ENCODE measurements at regions not wholly inside any gene's neighbourhood (a gene's known extent, or its start where the extent isn't known, plus 50 kb on each side); places are given as distances from the start of the nearest gene placed in this dataset.

DNA sequence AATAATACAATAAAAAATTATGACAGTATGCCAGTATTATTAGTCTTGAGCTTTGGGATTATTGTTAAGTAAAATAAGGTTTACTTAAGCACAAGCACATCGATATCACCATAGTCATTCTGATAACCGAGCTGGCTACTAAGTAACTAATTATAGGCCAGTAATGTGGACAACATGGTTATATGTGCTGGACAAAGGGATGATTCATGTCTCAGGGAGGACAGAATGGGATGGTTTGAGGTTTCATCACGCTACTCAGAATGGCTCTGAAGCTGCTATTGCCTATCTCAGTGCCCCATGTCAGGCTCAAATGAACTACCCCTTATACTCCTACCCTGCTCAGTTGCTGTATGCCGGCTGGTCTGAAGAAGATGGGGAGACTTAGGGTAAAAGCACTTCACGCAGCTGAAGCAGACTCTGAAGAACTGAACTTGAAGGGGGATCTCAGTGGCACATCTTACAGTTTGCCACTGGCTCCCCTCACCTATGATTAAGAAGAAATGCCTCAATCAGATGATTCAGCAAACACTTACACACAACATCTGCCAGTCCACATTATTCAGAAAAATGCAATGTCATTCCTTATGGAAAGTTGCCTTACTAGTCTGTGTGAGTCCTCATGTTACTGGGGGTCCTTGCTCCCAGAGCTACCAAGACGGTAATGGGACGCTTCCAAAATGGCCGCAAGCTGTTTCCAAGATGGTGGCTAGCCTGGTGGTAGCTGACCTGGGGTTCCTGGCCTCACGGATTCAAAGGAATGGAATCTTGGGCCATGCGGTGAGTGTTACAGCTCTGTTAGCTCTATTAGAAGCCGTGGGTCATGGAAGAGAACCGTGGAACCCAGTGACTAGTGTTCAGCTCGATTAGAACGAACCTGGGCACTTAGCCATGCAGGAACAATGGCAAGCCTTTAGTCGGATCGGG is 1098.6 kb downstream of the TAF11L14 start:
- Histone ChIP-seq H3K79me1 (ENCODE audit: low read depth, low read length) (no peaks in the 10 kb centered on the region), H2BK15ac (ENCODE audit: low read length) (0 out of 2 replicates have a peak overlapping the region, but pooled peaks have one; percentile 16), H3K9ac (replicated peaks in 1 of 4; ENCODE audit: extremely low read depth in 1 of 4, low read depth in 3 of 4, low read length in 3 of 4) (no peak overlapping the region), H3K14ac (ENCODE audit: insufficient read length) (no peak overlapping the region), H3K9me3 (ENCODE audit: insufficient read depth in 2 of 2, low read depth in 1 of 2, low read length in 1 of 2) (0 out of 4 replicates have a peak, but pooled peaks cover 0 to 3% of the 10 kb centered on the region in 2 experiments), H3K18ac (ENCODE audit: extremely low read depth, low read length) (no peak overlapping the region), H3K27ac (ENCODE audit: low read depth, low read length) (no peak overlapping the region), H2BK5ac (ENCODE audit: low read depth, low read length) (peak overlapping the region; percentile 54; the same call in 1 of the 2 replicates), H3K36me3 (ENCODE audit: control insufficient read depth in 2 of 4, insufficient read depth in 4 of 4, low read length in 3 of 4) (no peaks in the 10 kb centered on the region), H2AFZ (ENCODE audit: low read length) (peak overlapping the region; percentile 84), H2BK120ac (replicated peaks; ENCODE audit: low read depth, low read length) (no peak overlapping the region), H3K23me2 (ENCODE audit: low read depth, low read length) (no peaks in the 10 kb centered on the region), H3K23ac (ENCODE audit: insufficient read length) (no peak overlapping the region), H2AK5ac (ENCODE audit: low read depth, low read length) (0 out of 2 replicates have a peak overlapping the region, but pooled peaks have one; percentile 0), H2BK12ac (ENCODE audit: low read depth, low read length) (peak overlapping the region; percentile 76; the same call in 1 of the 2 replicates), H2BK20ac (ENCODE audit: low read length) (peak overlapping the region; percentile 63; the same call in 1 of the 2 replicates), H4K5ac (ENCODE audit: insufficient read length, low read depth, low read length) (no peak overlapping the region), H3K4me2 (ENCODE audit: insufficient read depth in 1 of 2, low read depth in 2 of 2, low read length in 2 of 2) (no peak overlapping the region), H3K27me3 (replicated peaks in 1 of 4; ENCODE audit: control insufficient read depth in 3 of 4, extremely low read depth in 1 of 4, insufficient read depth in 3 of 4, low read length in 3 of 4) (no peaks in the 10 kb centered on the region), H4K91ac (replicated peaks; ENCODE audit: insufficient read length, low read length) (peak overlapping the region; percentile 63), H4K8ac (ENCODE audit: extremely low read depth, insufficient read depth, low read length) (no peak overlapping the region), H3K56ac (replicated peaks; ENCODE audit: insufficient read length, low read depth, low read length) (no peak overlapping the region), H3K4ac (replicated peaks; ENCODE audit: insufficient read length, low read depth, low read length) (no peak overlapping the region), H3K79me2 (ENCODE audit: control insufficient read depth in 1 of 2, insufficient read depth in 2 of 2, low read length in 2 of 2) (no peaks in the 10 kb centered on the region), H3K4me1 (replicated peaks in 1 of 4; ENCODE audit: control insufficient read depth in 3 of 4, insufficient read depth in 4 of 4, low read length in 3 of 4) (peaks cover 0 to 27% (median 7%) of the 10 kb centered on the region in 4 experiments; a peak in 6 of 7 replicates), H4K20me1 (replicated peaks in 1 of 2; ENCODE audit: control insufficient read depth in 1 of 2, insufficient read depth in 2 of 2, low read length in 2 of 2) (no peaks in the 10 kb centered on the region), H3K4me3 (ENCODE audit: extremely low read depth in 1 of 4, insufficient read depth in 2 of 4, low read depth in 3 of 4, low read length in 4 of 4) (no peak overlapping the region)
- FAIRE-seq = no peak
- ChIA-PET POLR2A (ENCODE audit: partially characterized antibody) (no interaction called here), CTCF (ENCODE audit: partially characterized antibody) (interaction anchor here (2.4 kb wide), 1 partner anchor 34 kb away, joined by 10 read pairs; no protein-coding TSS in a partner anchor)
- TF ChIP-seq BRCA1 (IDR thresholded peaks at IDR 0.05; ENCODE audit: low read depth, low read length) (no peak), ZNF274 (IDR thresholded peaks at IDR 0.05; ENCODE audit: borderline replicate concordance, extremely low read depth, low read length) (peak; percentile 34; the same call in 1 of the 2 replicates), YY1 (IDR thresholded peaks at IDR 0.05; ENCODE audit: low read depth, low read length) (peak; percentile 75; the same call in 1 of the 2 replicates)
- DNase-seq (ENCODE audit: low read depth in 1 of 2, low spot score in 2 of 2) = no peak
- 94% methylated on average over 16 of the region's 16 CpGs; no CpG with 5 or more reads in 1 of the 2 experiments for WGBS, 2 experiments (ENCODE audit: extremely low coverage in 1 of 2, insufficient coverage in 1 of 2, insufficient read length in 1 of 2, insufficient replicate concordance in 2 of 2, low coverage in 1 of 2, low lambda C conversion rate in 2 of 2, missing lambda C conversion rate in 1 of 2)

All from H1 (cell line).